ENCODE measurements at regions not wholly inside any gene's neighbourhood (a gene's known extent, or its start where the extent isn't known, plus 50 kb on each side); places are given as distances from the start of the nearest gene placed in this dataset.

GRCh38 chr13:33691980-33692379, 126.0 kb upstream of the RFC3 start:
- Histone ChIP-seq H3K4me3 (no peak overlapping the region), H3K36me3 (no peaks in the 10 kb centered on the region), H3K27ac (no peak overlapping the region), H3K27me3 (no peaks in the 10 kb centered on the region), H3K4me1 (no peaks in the 10 kb centered on the region), H3K9me3 (no peaks in the 10 kb centered on the region)
- WGBS, 2 donors: 91 to 95% methylated on average over 11 of the region's 11 CpGs
- DNase-seq: no peak
- no peak for TF ChIP-seq CTCF (IDR thresholded peaks at IDR 0.05)
- intact Hi-C loops (cut with DNase I): no loop called here
- ATAC-seq: no peak

GRCh38 chr13:33692531-33692930, 125.4 kb upstream of the RFC3 start:
- H3K27ac ChIP-seq: no peak overlapping the region
- H3K4me3 ChIP-seq: no peak overlapping the region
- 87 to 94% methylated on average over 2 of the region's 2 CpGs for WGBS, 2 donors
- DNase-seq (no peak), ATAC-seq (no peak)
- H3K27me3 ChIP-seq: no peaks in the 10 kb centered on the region
- H3K4me1 ChIP-seq: no peaks in the 10 kb centered on the region
- no peak for TF ChIP-seq CTCF (IDR thresholded peaks at IDR 0.05)
- intact Hi-C loops (cut with DNase I): no loop called here
- H3K36me3 ChIP-seq: no peaks in the 10 kb centered on the region
- no peaks in the 10 kb centered on the region for H3K9me3 ChIP-seq

- DNase-seq (no peak), ATAC-seq (no peak)
- Histone ChIP-seq H3K36me3 (no peaks in the 10 kb centered on the region), H3K27ac (no peak overlapping the region), H3K27me3 (no peaks in the 10 kb centered on the region), H3K9me3 (no peaks in the 10 kb centered on the region), H3K4me3 (no peak overlapping the region), H3K4me1 (no peaks in the 10 kb centered on the region)
- intact Hi-C loops (cut with DNase I): no loop called here
- TF ChIP-seq CTCF (IDR thresholded peaks at IDR 0.05): no peak
These were observed 123.4 kb upstream of the RFC3 start for GRCh38 chr13:33694546-33694945.

GRCh38 chr13:33696530-33696929, 121.4 kb upstream of the RFC3 start:
- DNase-seq: no peak
- H3K36me3 ChIP-seq: no peaks in the 10 kb centered on the region
- intact Hi-C loops (cut with DNase I): no loop called here
- no peak for ATAC-seq
- no peaks in the 10 kb centered on the region for H3K27me3 ChIP-seq
- no peak overlapping the region for H3K4me3 ChIP-seq
- WGBS, 2 donors: 48 to 84% methylated on average over 1 of the region's 1 CpG
- no peaks in the 10 kb centered on the region for H3K4me1 ChIP-seq
- H3K27ac ChIP-seq: no peak overlapping the region
- no peaks in the 10 kb centered on the region for H3K9me3 ChIP-seq
- TF ChIP-seq CTCF (IDR thresholded peaks at IDR 0.05): no peak

- no peaks in the 10 kb centered on the region for H3K27me3 ChIP-seq
- no peak for ATAC-seq
- H3K4me3 ChIP-seq: no peak overlapping the region
- H3K27ac ChIP-seq: no peak overlapping the region
- H3K36me3 ChIP-seq: no peaks in the 10 kb centered on the region
- H3K9me3 ChIP-seq: peaks cover 0 to 2% (median 0%) of the 10 kb centered on the region in 11 donors
- no peaks in the 10 kb centered on the region for H3K4me1 ChIP-seq
- intact Hi-C loops (cut with DNase I): no loop called here
- WGBS, 2 donors: 94 to 95% methylated on average over 1 of the region's 1 CpG
- no peak for DNase-seq
- TF ChIP-seq CTCF (IDR thresholded peaks at IDR 0.05): no peak
These were observed 120.0 kb upstream of the RFC3 start for GRCh38 chr13:33697926-33698325.
